Loucy (cell line): ENCODE measurements at regions not wholly inside any gene's neighbourhood (a gene's known extent, or its start where the extent isn't known, plus 50 kb on each side); places are given as distances from the start of the nearest gene placed in this dataset.

ENCODE experiments used
- H2AFZ ChIP-seq: fragments of 200-600 bp; sonication (generic); 2 replicates; pipeline ENCODE4 v1.6.0; 2016; ENCODE audit warnings: antibody characterized with exemption, mild to moderate bottlenecking, low read length, moderate library complexity
- H3F3A ChIP-seq: fragments of 200-600 bp; 2 replicates; pipeline ENCODE4 v1.6.0; 2016; ENCODE audit warnings: antibody characterized with exemption, low read depth, mild to moderate bottlenecking
- H3K27me3 ChIP-seq: fragments of 200-600 bp; sonication (generic); 2 replicates; pipeline ENCODE4 v1.6.1; 2014; ENCODE audit warnings: low read length, mild to moderate bottlenecking; ENCODE audit not compliant: insufficient read depth, poor library complexity, severe bottlenecking
- H3K36me3 ChIP-seq: fragments of 200-600 bp; sonication (generic); 2 replicates; pipeline ENCODE4 v1.6.1; 2016; ENCODE audit warnings: low read length; ENCODE audit not compliant: insufficient read depth
- H3K4me1 ChIP-seq: fragments of 200-600 bp; sonication (generic); 2 replicates; pipeline ENCODE4 v1.5.1; 2014; ENCODE audit warnings: low read length, mild to moderate bottlenecking; ENCODE audit not compliant: insufficient read depth, poor library complexity, severe bottlenecking
- H3K4me2 ChIP-seq: fragments of 200-600 bp; sonication (generic); 2 replicates; pipeline ENCODE4 v1.6.0; 2014; ENCODE audit warnings: antibody characterized with exemption, low read length, low read depth, mild to moderate bottlenecking; ENCODE audit not compliant: poor library complexity, severe bottlenecking
- H3K4me3 ChIP-seq: fragments of 200-600 bp; sonication (generic); 2 replicates; pipeline ENCODE4 v1.5.1; 2014; ENCODE audit warnings: low read length, mild to moderate bottlenecking, mixed read lengths; ENCODE audit not compliant: poor library complexity, severe bottlenecking
- H3K79me2 ChIP-seq: fragments of 200-600 bp; sonication (generic); 2 replicates; pipeline ENCODE4 v1.6.1; 2014; ENCODE audit warnings: low read length; ENCODE audit not compliant: insufficient read depth
- H3K9ac ChIP-seq: fragments of 200-600 bp; sonication (generic); 2 replicates; pipeline ENCODE4 v1.6.0; 2014; ENCODE audit warnings: mild to moderate bottlenecking, low read depth, low read length, moderate library complexity; ENCODE audit not compliant: poor library complexity, severe bottlenecking
- H3K9me2 ChIP-seq: fragments of 200-600 bp; sonication (generic); replicated peaks from 2 replicates; pipeline ENCODE4 v1.6.1; 2016; ENCODE audit warnings: low read depth, low read length, mixed read lengths
- H3K9me3 ChIP-seq: fragments of 200-600 bp; sonication (generic); 2 replicates; pipeline ENCODE4 v1.6.1; 2014; ENCODE audit warnings: mild to moderate bottlenecking, antibody characterized with exemption, low read length, low read depth; ENCODE audit not compliant: insufficient read depth
- H4K20me1 ChIP-seq: fragments of 200-600 bp; sonication (generic); 2 replicates; pipeline ENCODE4 v1.6.0; 2014; ENCODE audit warnings: antibody characterized with exemption, low read length, mild to moderate bottlenecking; ENCODE audit not compliant: insufficient read depth, poor library complexity, severe bottlenecking
- EZH2phosphoT487 ChIP-seq: fragments of 200-600 bp; IDR thresholded peaks from 2 replicates; pipeline ENCODE4 v1.6.1; 2018; ENCODE audit warnings: antibody characterized with exemption, mild to moderate bottlenecking, moderate library complexity, borderline replicate concordance
- TF ChIP-seq, protein P1 (sequence below): fragments of 200-600 bp; sonication (generic); conservative IDR thresholded peaks from 2 replicates; pipeline ENCODE4 v1.5.1; 2014; ENCODE audit warnings: mild to moderate bottlenecking, antibody characterized with exemption, low read length

DNA sequence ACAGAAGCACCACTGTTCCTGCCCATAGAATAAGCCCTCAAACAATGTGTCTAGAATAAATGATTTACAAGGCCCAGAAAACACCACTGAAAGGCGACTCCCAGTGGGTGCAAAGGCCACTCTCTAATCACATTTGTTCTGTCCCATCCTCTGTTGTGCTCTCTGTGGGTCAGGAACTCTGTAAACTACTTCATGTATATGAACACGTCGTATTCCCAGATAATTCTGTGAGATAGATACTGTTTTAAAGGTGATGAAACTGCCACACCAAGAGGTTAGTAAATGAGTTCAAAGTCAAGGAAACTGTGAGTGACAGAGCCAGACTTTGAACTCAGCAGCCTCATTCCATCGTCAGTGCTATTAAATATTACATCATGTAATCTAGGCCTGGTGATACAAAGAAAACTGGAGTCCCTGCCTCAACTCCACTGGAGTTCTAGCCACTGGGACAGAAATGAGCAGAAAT is 269.7 kb upstream of the DCC start:
- TF ChIP-seq EZH2phosphoT487, result no peak
- TF ChIP-seq, protein P1, sequence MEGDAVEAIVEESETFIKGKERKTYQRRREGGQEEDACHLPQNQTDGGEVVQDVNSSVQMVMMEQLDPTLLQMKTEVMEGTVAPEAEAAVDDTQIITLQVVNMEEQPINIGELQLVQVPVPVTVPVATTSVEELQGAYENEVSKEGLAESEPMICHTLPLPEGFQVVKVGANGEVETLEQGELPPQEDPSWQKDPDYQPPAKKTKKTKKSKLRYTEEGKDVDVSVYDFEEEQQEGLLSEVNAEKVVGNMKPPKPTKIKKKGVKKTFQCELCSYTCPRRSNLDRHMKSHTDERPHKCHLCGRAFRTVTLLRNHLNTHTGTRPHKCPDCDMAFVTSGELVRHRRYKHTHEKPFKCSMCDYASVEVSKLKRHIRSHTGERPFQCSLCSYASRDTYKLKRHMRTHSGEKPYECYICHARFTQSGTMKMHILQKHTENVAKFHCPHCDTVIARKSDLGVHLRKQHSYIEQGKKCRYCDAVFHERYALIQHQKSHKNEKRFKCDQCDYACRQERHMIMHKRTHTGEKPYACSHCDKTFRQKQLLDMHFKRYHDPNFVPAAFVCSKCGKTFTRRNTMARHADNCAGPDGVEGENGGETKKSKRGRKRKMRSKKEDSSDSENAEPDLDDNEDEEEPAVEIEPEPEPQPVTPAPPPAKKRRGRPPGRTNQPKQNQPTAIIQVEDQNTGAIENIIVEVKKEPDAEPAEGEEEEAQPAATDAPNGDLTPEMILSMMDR, result no peak
- Histone ChIP-seq H3K9ac (no peak overlapping the region), H3K27me3 (no peaks in the 10 kb centered on the region), H3K4me2 (no peak overlapping the region), H3K4me1 (no peaks in the 10 kb centered on the region), H3F3A (no peaks in the 10 kb centered on the region), H3K9me3 (0 out of 2 replicates have a peak, but pooled peaks cover 3% of the 10 kb centered on the region), H2AFZ (no peak overlapping the region), H3K79me2 (no peaks in the 10 kb centered on the region), H3K4me3 (no peak overlapping the region), H3K9me2 (no peaks in the 10 kb centered on the region), H4K20me1 (no peaks in the 10 kb centered on the region), H3K36me3 (no peaks in the 10 kb centered on the region)

DNA sequence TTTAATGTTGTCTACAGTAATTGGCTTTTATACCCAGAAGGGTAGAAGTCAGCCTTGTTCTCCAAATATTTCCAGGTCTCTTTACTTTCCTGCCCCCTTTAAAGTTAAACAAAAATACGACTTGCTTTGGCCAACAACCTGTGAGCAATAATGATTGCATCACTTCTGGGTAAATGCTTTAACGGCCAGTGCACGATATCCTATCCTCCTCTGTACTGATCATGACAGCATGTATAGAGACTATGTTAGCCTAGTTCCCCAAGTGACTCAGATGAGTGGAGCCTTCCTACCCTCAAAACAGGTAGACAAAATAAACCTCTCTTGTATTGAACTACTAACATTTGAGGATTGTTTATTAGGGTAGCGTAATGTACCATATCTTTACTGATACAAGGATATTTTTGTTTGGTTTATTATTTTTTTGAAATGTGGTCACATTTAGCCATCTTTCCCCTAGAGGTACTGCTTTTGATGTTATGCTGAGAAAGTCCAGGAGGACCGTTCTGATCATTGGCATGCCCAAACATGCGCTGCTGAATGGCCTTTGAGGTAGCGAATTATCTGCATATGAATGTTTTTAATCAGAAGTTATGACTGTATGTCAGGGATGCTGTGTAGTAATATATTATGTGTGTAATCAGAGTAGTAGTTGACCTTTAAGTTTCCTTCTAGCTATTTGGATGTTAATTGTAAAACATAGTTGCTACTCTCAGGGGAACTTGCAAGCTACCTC is 262.6 kb upstream of the DCC start:
- TF ChIP-seq EZH2phosphoT487, result no peak
- TF ChIP-seq, protein P1, result no peak
- no peaks in the 10 kb centered on the region for H3K9me2 ChIP-seq
- no peak overlapping the region for H3K9ac ChIP-seq
- H3K36me3 ChIP-seq, result no peaks in the 10 kb centered on the region
- H3K4me2 ChIP-seq, result no peak overlapping the region
- H3K27me3 ChIP-seq, result no peaks in the 10 kb centered on the region
- H3K4me1 ChIP-seq, result no peaks in the 10 kb centered on the region
- H3F3A ChIP-seq, result no peaks in the 10 kb centered on the region
- H3K4me3 ChIP-seq, result no peak overlapping the region
- no peaks in the 10 kb centered on the region for H3K79me2 ChIP-seq
- H3K9me3 ChIP-seq, result no peaks in the 10 kb centered on the region
- H2AFZ ChIP-seq, result no peak overlapping the region
- no peaks in the 10 kb centered on the region for H4K20me1 ChIP-seq

DNA sequence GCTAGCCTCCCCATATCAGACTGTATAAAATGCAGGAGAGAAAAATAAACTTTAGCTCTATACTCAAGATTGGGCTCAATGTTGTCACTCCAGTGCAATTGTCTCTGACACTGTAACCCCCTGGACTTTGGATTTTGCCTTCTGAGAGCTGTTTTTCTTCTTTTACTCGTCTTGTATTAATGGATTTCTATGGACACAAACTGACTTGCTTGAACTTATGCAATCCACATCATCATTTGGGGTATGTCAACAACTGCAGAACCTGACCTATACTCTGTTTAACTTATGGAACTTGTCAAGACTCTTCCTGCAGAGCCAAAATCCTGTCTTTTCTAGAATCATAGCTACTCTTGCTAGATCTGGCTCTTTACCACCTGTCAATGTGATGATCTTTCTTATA is 257.8 kb upstream of the DCC start:
- no peaks in the 10 kb centered on the region for H3K4me1 ChIP-seq
- no peak for TF ChIP-seq EZH2phosphoT487
- TF ChIP-seq, protein P1, result no peak
- no peaks in the 10 kb centered on the region for H3K36me3 ChIP-seq
- H3K79me2 ChIP-seq, result no peaks in the 10 kb centered on the region
- no peak overlapping the region for H3K4me3 ChIP-seq
- no peaks in the 10 kb centered on the region for H4K20me1 ChIP-seq
- no peak overlapping the region for H2AFZ ChIP-seq
- H3K9ac ChIP-seq, result no peak overlapping the region
- no peaks in the 10 kb centered on the region for H3K27me3 ChIP-seq
- H3K4me2 ChIP-seq, result no peak overlapping the region
- no peaks in the 10 kb centered on the region for H3K9me2 ChIP-seq
- no peaks in the 10 kb centered on the region for H3F3A ChIP-seq
- no peaks in the 10 kb centered on the region for H3K9me3 ChIP-seq
